SHP77 (cell line): ENCODE measurements at regions not wholly inside any gene's neighbourhood (a gene's known extent, or its start where the extent isn't known, plus 50 kb on each side); places are given as distances from the start of the nearest gene placed in this dataset.
A peak's percentile ranks its signal among the peaks of the same experiment; 100 is the strongest.

Experiments
- DNase-seq, 2 experiments: peaks; one replicate each; lab custom pipeline; 2025; lab: John Stamatoyannopoulos, UW

GRCh38 chrX:58051346-58051745 is 141.1 kb upstream of the ZXDA start:
- DNase-seq = no peak

DNA sequence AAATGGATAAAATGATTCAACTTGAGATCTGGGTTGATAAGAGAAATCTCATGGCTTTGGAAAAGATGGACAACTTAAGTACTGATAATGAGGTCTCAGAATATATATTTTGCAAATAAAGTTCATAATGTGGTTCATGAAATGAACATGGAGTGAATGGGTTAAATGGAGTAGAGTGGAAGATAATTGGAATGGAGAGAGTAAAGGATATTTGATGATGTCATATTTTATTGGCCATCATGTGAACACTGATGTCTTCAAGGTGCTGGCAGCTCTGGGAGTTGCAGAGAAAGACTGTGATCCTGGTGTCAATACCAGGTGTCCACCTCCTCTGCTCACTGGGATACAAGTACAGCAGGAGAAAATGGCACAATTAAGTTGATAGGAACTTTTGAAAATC is 133.9 kb upstream of the ZXDA start:
- no peak for DNase-seq

DNA sequence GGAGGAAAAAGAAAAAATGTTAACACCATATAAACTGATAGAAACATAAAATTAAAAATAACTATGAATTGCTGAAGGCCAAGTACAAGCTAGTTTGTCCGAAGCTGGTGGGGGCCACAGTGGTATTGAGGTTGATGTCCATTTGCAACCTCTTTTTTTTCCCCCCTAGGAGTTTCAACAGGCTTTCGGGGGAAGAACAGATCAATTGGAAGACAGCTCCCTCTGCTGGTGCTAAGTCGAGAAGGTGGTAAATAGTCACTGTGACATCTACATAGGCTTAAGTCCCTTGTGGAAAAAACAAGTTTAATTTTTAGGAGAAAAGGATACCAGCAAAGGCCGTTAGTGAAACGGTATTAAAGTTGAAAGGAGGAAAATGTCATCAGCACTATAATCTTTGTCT is 115.7 kb upstream of the ZXDA start:
- DNase-seq = peak; percentile 33 to 48

- no peak for DNase-seq
Measured at GRCh38 chrX:57985951-57986350, 75.7 kb upstream of the ZXDA start.

DNA sequence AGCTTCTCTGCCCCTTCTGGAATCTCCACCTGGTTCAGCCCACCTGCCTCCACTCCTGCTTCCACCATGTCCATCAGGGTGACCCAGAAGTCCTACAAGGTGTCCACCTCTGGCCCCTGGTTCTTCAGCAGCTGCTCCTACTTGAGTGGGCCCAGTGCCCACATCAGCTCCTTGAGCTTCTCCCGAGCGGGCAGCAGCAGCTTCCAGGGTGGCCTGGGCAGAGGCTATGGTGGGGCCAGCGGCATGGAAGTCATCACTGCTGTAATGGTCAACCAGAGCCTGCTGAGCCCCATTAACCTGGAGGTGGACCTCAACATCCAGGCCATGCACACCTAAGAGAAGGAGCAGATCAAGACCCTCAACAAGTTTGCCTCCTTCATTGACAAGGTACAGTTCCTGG is 74.4 kb upstream of the ZXDA start:
- no peak for DNase-seq

DNA sequence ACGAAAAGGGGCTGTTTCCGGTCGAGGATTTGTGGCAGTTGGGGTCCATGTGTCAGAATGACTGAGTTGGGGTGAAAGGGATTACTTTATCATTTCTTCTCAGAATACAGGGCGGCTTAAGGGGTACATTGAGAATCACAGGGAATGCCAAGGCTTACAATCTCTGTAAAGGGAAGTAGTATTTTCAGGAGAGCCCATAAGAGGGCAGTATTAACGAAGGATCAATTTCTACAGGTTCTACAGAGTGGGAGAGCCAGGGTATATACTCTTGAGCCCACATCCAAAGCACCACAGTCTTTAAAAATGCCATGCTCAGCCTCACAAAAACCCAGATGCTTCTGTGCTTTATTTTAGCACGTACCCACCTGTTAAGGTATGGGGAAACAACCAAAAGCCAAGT is 67.7 kb upstream of the ZXDA start:
- DNase-seq = peak; percentile 18 to 48

- DNase-seq = no peak
Measured at GRCh38 chrX:57964975-57965374, 54.7 kb upstream of the ZXDA start.
